DMS53 (cell line): ENCODE measurements at regions not wholly inside any gene's neighbourhood (a gene's known extent, or its start where the extent isn't known, plus 50 kb on each side); places are given as distances from the start of the nearest gene placed in this dataset.

Experiments used
- DNase-seq: peaks from one replicate; lab custom pipeline; 2025; lab: John Stamatoyannopoulos, UW

DNA sequence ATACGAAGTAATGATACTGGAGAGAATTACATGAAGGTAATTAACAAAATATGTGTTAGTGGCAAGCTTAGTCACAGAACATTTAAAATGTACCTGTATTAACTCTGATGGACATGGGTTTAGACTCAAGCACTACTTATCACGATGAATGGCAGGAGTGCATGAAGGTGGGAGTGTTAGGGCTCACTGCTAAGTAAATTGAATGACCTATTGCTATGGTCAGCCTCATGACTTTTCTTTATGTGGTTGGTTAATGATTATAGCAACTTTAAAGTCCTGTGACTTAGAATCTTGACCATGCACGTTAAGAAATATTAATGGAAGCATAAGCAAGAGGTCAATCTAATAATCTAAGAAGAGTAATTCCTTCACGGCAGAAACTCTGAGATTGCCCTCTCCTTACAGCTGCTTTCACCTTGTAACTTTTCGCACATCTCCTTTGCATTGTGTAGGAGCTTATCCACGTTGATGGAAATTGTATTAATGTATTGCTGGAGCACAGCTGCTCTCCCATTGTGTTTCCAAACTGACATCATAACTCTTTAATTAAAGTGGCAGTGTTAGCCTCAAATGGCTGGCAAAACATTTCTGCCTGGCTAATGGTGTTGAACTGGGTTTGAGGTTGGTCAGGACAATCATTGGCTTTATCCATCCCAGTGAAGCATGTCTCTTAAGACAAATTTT lies 114.5 kb downstream of the RXFP2 start:
- no peak for DNase-seq

DNA sequence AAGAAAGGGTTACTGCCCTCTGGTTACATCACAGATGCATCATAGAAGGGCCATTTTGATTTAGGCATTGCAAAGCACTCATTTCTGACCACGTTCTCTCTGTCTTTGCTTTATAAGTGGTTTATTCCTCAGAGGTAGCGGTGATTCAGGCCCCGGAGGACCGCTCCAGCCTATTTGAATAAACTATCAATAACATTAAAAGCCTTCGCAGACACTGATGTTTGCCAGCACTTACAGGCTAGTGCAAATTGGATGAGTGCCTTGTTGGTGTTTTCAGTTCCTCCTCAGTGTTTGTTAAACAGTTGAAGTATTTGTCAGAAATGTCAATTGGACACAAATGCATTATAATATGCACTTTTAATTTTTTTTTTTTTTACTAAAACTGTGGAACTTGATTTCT lies 120.2 kb downstream of the RXFP2 start:
- peak; percentile 61 for DNase-seq

GRCh38 chr13:31860002-31860401 lies 120.7 kb downstream of the RXFP2 start:
- DNase-seq: no peak

DNA sequence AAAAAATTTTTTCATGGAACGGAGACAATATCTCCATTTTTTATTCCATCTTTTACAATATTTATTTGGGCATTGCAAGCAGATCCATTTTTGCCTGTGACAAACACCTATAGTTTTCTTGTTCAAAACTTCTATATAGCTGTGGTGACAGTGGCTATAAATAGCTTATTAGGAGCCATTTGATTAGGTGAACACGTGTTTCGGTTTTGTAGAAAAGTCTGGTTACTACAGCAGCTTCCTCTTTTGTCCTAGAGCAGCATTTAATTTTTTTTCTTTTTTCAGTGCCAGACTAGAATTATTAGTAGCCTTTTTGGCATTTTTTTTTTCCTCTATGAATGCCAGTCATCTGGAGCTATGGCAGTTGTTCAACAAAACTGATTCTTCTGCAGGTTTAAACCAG lies 123.5 kb downstream of the RXFP2 start:
- no peak for DNase-seq

GRCh38 chr13:31864307-31864706 lies 125.0 kb downstream of the RXFP2 start:
- DNase-seq: no peak

- no peak for DNase-seq
Measured at GRCh38 chr13:31866099-31866498, 126.8 kb downstream of the RXFP2 start.

DNA sequence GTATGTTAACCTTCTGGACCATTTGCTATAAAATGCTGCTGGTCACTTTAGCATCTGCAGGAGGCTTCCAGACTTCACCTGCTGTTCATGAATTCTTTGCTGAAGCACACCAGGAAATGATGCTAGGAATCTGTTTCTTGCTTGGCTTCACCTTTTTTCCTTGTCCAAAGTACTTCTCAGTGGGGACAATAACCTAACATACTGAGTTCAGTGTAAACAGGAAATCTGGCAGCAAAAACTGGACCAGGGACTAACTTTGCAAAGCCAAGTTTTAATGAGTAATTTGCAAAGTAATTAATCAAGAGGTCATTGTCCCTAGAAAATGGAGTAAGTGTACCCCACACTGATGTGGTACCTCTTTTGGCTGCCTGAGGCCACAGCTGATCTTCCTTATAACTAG lies 128.4 kb downstream of the RXFP2 start:
- peak; percentile 10 for DNase-seq

- DNase-seq: peak; percentile 35
Measured at GRCh38 chr13:31869582-31869981, 130.3 kb downstream of the RXFP2 start.

GRCh38 chr13:31870511-31870910 lies 131.2 kb downstream of the RXFP2 start:
- no peak for DNase-seq

GRCh38 chr13:31873145-31873544 lies 133.8 kb downstream of the RXFP2 start:
- no peak for DNase-seq

- no peak for DNase-seq
Measured at GRCh38 chr13:31875134-31875533, 135.8 kb downstream of the RXFP2 start.

DNA sequence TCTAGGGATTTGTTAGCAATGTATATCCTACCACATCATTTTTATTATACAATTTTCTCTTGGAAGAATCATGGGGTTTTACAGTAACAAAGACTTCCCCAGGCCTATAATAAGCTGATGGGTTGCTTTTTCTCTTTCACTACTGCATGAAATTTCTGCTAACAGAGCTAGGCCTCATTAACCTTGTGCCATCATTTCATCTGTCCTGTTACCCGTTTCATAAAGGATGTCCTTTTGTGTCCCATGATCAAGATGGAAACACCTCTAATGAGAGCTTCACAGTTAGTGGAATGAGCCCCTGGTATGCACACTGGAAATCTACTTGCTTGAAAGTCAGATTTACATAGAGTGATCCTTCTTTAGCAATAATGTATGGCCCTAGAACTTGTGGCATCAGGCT lies 138.7 kb downstream of the RXFP2 start:
- no peak for DNase-seq

GRCh38 chr13:31878495-31878894 lies 139.2 kb downstream of the RXFP2 start:
- DNase-seq: no peak

GRCh38 chr13:31878955-31879354 lies 139.6 kb downstream of the RXFP2 start:
- DNase-seq: no peak

GRCh38 chr13:31880851-31881494 lies 141.6 kb downstream of the RXFP2 start:
- no peak for DNase-seq

- no peak for DNase-seq
Measured at GRCh38 chr13:31881495-31881882, 142.2 kb downstream of the RXFP2 start.

DNA sequence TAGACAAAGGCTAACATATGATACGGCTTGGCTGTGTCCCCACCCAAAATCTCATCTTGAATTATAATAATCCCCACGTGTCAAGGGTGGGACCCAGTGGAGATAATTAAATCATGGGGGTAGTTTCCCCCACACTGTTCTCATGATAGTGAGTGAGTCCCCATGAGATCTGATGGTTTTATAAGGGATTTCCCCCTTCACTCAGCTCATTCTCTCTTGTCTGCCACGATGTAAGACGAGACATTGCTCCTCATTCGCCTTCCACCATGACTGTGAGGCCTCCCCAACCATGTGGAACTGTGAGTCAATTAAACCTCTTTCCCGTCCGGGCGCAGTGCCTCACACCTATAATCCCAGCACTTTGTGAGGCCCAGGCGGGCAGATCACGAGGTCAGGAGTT lies 143.5 kb downstream of the RXFP2 start:
- DNase-seq: no peak

DNA sequence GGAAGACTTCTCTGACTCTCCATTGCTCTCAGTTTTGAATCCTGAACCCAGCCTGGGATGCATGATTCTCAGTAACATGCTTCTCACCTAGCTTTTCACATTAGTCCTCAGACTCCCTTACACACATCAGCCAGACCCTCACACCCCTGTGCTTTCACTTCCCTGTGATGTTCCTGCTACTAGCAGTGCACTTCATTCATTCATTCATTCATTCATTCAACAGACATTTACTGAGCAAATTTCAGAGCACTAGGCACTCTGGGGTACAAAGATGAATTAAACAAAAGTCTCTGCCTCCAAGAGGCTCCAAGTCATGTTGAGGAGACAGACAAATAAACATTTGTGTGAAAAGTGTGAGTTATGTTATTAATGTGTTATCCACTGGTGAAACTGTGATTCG lies 145.2 kb downstream of the RXFP2 start:
- DNase-seq: no peak

DNA sequence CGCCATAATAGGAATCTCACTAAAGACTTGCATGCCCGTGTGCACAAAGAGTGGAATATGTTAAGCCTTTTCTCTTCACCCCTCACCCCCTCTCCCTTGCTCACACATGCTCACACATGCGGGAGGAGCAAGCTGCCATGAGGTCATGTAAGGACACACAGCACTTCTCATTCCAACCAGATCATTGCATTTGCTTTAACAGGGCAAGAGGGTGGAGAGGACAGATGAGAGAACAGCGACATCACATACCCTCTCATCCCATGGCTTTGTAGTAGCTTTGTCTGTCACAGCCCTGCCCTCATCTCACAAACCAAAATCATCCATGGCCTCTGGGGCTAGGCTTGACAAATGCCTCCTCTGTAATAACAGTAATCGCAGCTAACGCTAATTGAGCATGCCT lies 145.6 kb upstream of the FRY start:
- DNase-seq: peak; percentile 26

- DNase-seq: no peak
Measured at GRCh38 chr13:31887286-31887685, 144.3 kb upstream of the FRY start.

- no peak for DNase-seq
Measured at GRCh38 chr13:31890946-31891345, 140.6 kb upstream of the FRY start.

- no peak for DNase-seq
Measured at GRCh38 chr13:31891472-31891871, 140.1 kb upstream of the FRY start.

DNA sequence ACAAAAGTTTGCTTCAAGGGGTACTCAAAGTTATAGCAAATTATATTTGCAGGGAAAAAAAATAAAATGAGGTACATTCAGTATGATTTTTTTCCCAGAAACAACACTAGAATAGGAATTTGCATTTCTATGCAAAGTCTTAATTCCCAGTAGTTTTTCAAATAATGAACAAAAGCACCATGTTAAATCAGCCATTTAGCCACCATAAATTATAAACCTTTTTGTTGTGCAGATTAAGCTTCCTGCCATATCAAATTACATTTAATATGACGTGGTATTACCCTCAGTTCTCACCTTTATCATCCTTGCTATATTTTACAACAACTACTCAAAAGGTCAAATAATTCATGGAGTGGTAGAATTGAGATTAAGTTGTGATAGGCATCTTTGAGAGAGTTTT lies 136.6 kb upstream of the FRY start:
- no peak for DNase-seq

GRCh38 chr13:31895691-31896090 lies 135.9 kb upstream of the FRY start:
- no peak for DNase-seq
